HCT116 (cell line): ENCODE measurements at regions not wholly inside any gene's neighbourhood (a gene's known extent, or its start where the extent isn't known, plus 50 kb on each side); places are given as distances from the start of the nearest gene placed in this dataset.

ENCODE experiments used
- ATAC-seq: fragments of 200-7000 bp; cut with Tn5 transposase; 2 replicates; pipeline ENCODE4 v1.9.1; 2020; ENCODE audit warnings: mild to moderate bottlenecking, moderate library complexity
- BruUV-seq: library from RNA; stranded (reverse); fragments of 400-500 nt; replicated peaks from 2 replicates; lab custom pipeline; 2021; lab: Mats Ljungman, UMichigan
- CTCF ChIA-PET: fragments of 300-600 bp; sonication (Branson Sonifier 250); formaldehyde crosslinking; loops from one replicate; lab custom pipeline; 2021; ENCODE audit warnings: antibody characterized with exemption; lab: Charles Lee
- POLR2A ChIA-PET: fragments of 300-600, 350-600 bp; sonication (Branson Sonifier 250); formaldehyde crosslinking; loops from one replicate; lab custom pipeline; 2021; ENCODE audit warnings: antibody characterized with exemption; lab: Charles Lee
- RAD21 ChIA-PET, 2 experiments: fragments of 300-600 bp; sonication (Branson Sonifier 250); formaldehyde crosslinking; loops; one replicate each; lab custom pipeline; 2023; ENCODE audit warnings: low total read pairs in 2 of 2; ENCODE audit not compliant: uncharacterized antibody in 2 of 2, unreplicated experiment in 2 of 2, low non-redundant PET in 1 of 2; lab: Charles Lee
- DNase-seq: peaks from one replicate; pipeline ENCODE4 v3.0.0-alpha.2; 2010; ENCODE audit warnings: low read depth, low spot score
- H2AFZ ChIP-seq: fragments of 200-600 bp; shearing (Covaris generic), sonication (generic); 2 replicates; pipeline ENCODE4 v1.6.1; 2017; ENCODE audit warnings: low read depth, mixed run types, mixed read lengths, antibody characterized with exemption, low read length; ENCODE audit not compliant: poor library complexity, severe bottlenecking
- H3K27ac ChIP-seq: 2 replicates; pipeline ENCODE4 v1.5.1; 2012; ENCODE audit warnings: low read depth, low read length
- H3K27me3 ChIP-seq: fragments of 200-600 bp; sonication (generic); 2 replicates; pipeline ENCODE4 v1.6.1; 2016; ENCODE audit warnings: mixed run types, low read length, mixed read lengths; ENCODE audit not compliant: insufficient read depth
- H3K36me3 ChIP-seq, 2 experiments: fragments of 200-500 bp in 1 of 2; fragments of 200-600 bp in 1 of 2; sonication (Bioruptor generic) in 1 of 2; sonication (generic) in 1 of 2; 2 replicates each; pipeline versions ENCODE4 v1.5.1 to v1.6.1; 2014 to 2016; ENCODE audit warnings: low read length in 2 of 2, inconsistent platforms in 1 of 2, mixed read lengths in 1 of 2, mixed run types in 1 of 2; ENCODE audit not compliant: insufficient read depth in 2 of 2, control insufficient read depth in 1 of 2
- H3K4me1 ChIP-seq, 2 experiments: fragments of 200-600 bp in 1 of 2; sonication (generic) in 1 of 2; 2 replicates each; pipeline versions ENCODE4 v1.5.1 to v1.6.1; 2012 to 2017; ENCODE audit warnings: low read length in 2 of 2, inconsistent platforms in 1 of 2, mild to moderate bottlenecking in 1 of 2, mixed read lengths in 1 of 2, mixed run types in 1 of 2, moderate library complexity in 1 of 2; ENCODE audit not compliant: insufficient read depth in 2 of 2, control insufficient read depth in 1 of 2
- H3K4me2 ChIP-seq: fragments of 200-600 bp; sonication (generic); 2 replicates; pipeline ENCODE4 v1.6.1; 2017; ENCODE audit warnings: mixed run types, low read length, mixed read lengths
- H3K4me3 ChIP-seq, 2 experiments: fragments of 200-600 bp in 1 of 2; sonication (generic) in 1 of 2; replicated peaks in 1 of 2; 2 replicates each; pipeline ENCODE4 v1.5.1; 2011 to 2016; ENCODE audit warnings: low read length in 2 of 2, control low read depth in 1 of 2, low read depth in 1 of 2, mild to moderate bottlenecking in 1 of 2, mixed read lengths in 1 of 2, mixed run types in 1 of 2
- H3K79me2 ChIP-seq: fragments of 200-600 bp; sonication (generic); 2 replicates; pipeline ENCODE4 v1.6.1; 2017; ENCODE audit warnings: mild to moderate bottlenecking, mixed run types, low read length, moderate library complexity, mixed read lengths; ENCODE audit not compliant: insufficient read depth
- H3K9ac ChIP-seq: fragments of 200-600 bp; sonication (generic); 2 replicates; pipeline ENCODE4 v1.6.1; 2016; ENCODE audit warnings: low read length, mixed read lengths
- H3K9me2 ChIP-seq: fragments of 200-600 bp; sonication (generic), shearing (Covaris generic); 2 replicates; pipeline ENCODE4 v1.6.1; 2017; ENCODE audit warnings: mixed run types, mild to moderate bottlenecking, moderate library complexity; ENCODE audit not compliant: insufficient read depth
- H3K9me3 ChIP-seq, 2 experiments: fragments of 200-500 bp in 1 of 2; fragments of 200-600 bp in 1 of 2; sonication (Bioruptor generic) in 1 of 2; sonication (generic) in 1 of 2; 2 replicates each; pipeline ENCODE4 v1.6.1; 2014 to 2017; ENCODE audit warnings: low read length in 2 of 2, mixed read lengths in 2 of 2, inconsistent platforms in 1 of 2, low read depth in 1 of 2, mild to moderate bottlenecking in 1 of 2, mixed run types in 1 of 2, moderate library complexity in 1 of 2; ENCODE audit not compliant: control insufficient read depth in 1 of 2, insufficient read depth in 1 of 2
- H4K20me1 ChIP-seq: fragments of 200-600 bp; sonication (generic), shearing (Covaris generic); 2 replicates; pipeline ENCODE4 v1.6.1; 2017; ENCODE audit warnings: mixed run types, mild to moderate bottlenecking, moderate library complexity; ENCODE audit not compliant: insufficient read depth
- ATF3 ChIP-seq: IDR thresholded peaks from 2 replicates; pipeline ENCODE4 v1.6.1; 2012
- CEBPB ChIP-seq: IDR thresholded peaks from 2 replicates; pipeline ENCODE4 v1.6.1; 2012; ENCODE audit warnings: low read depth
- CTCF ChIP-seq, 3 experiments: fragments of 200-600 bp in 1 of 3; sonication (generic) in 1 of 3; IDR thresholded peaks in 2 of 3; conservative IDR thresholded peaks in 1 of 3; 2 replicates each; pipeline ENCODE4 v1.5.1; 2012 to 2017; ENCODE audit warnings: low read depth in 2 of 3, low read length in 2 of 3, antibody characterized with exemption in 1 of 3, borderline replicate concordance in 1 of 3, control low read depth in 1 of 3, mild to moderate bottlenecking in 1 of 3, mixed read lengths in 1 of 3, mixed run types in 1 of 3, moderate library complexity in 1 of 3; ENCODE audit not compliant: insufficient read depth in 1 of 3
- EZH2 ChIP-seq: fragments of 200-600 bp; sonication (generic); IDR thresholded peaks from 2 replicates; pipeline ENCODE4 v1.6.1; 2017; ENCODE audit warnings: antibody characterized with exemption, mixed run types
- EZH2phosphoT487 ChIP-seq: fragments of 200-600 bp; IDR thresholded peaks from 2 replicates; pipeline ENCODE4 v1.6.1; 2018; ENCODE audit warnings: antibody characterized with exemption, borderline replicate concordance
- MAX ChIP-seq: IDR thresholded peaks from 2 replicates; pipeline ENCODE4 v1.6.1; 2012
- POLR2A ChIP-seq: IDR thresholded peaks from 2 replicates; pipeline ENCODE4 v1.7.0; 2011; ENCODE audit warnings: borderline replicate concordance; ENCODE audit not compliant: insufficient read depth, insufficient read length; ENCODE audit errors: extremely low read depth
- POLR2AphosphoS5 ChIP-seq: IDR thresholded peaks from 2 replicates; pipeline ENCODE4 v1.6.1; 2011; ENCODE audit warnings: mild to moderate bottlenecking, low read depth, low read length, moderate library complexity
- RAD21 ChIP-seq: IDR thresholded peaks from 2 replicates; pipeline ENCODE4 v1.6.1; 2012; ENCODE audit warnings: low read depth, mild to moderate bottlenecking
- REST ChIP-seq: IDR thresholded peaks from 2 replicates; pipeline ENCODE4 v1.6.1; 2012; ENCODE audit warnings: low read depth
- SIN3A ChIP-seq: IDR thresholded peaks from 2 replicates; pipeline ENCODE4 v1.6.1; 2012; ENCODE audit warnings: low read depth
- SP1 ChIP-seq: IDR thresholded peaks from 2 replicates; pipeline ENCODE4 v1.6.1; 2012; ENCODE audit warnings: low read depth
- ZBTB33 ChIP-seq: IDR thresholded peaks from 2 replicates; pipeline ENCODE4 v1.6.1; 2011; ENCODE audit warnings: mild to moderate bottlenecking, low read length, moderate library complexity; ENCODE audit not compliant: insufficient replicate concordance; ENCODE audit errors: extremely low read depth
- ZFX ChIP-seq: fragments of 450-650 bp; IDR thresholded peaks from 2 replicates; pipeline ENCODE4 v1.6.1; 2017
- ZNF274 ChIP-seq: fragments of 200-500 bp; sonication (Bioruptor generic); IDR thresholded peaks from 2 replicates; pipeline ENCODE4 v1.6.1; 2014; ENCODE audit warnings: mild to moderate bottlenecking, low read depth, low read length, inconsistent platforms
- intact Hi-C: fragments of 100-400 bp; cut with micrococcal nuclease; formaldehyde crosslinking; loops from 2 replicates; pipeline ENCODE4 v1.10.0; 2022

GRCh38 chr3:90055666-90056065 lies 948.2 kb downstream of the EPHA3 start:
- no peak for TF ChIP-seq ATF3
- TF ChIP-seq REST: no peak
- TF ChIP-seq EZH2: no peak
- TF ChIP-seq POLR2AphosphoS5: no peak
- TF ChIP-seq EZH2phosphoT487: no peak
- TF ChIP-seq POLR2A: no peak
- no peak for TF ChIP-seq CEBPB
- TF ChIP-seq ZNF274: no peak
- no peak for TF ChIP-seq MAX
- TF ChIP-seq CTCF (IDR thresholded peaks at IDR 0.05 in 2 of 3, conservative IDR thresholded peaks at IDR 0.05 in 1 of 3; ENCODE audit: borderline replicate concordance in 1 of 3, insufficient read depth in 1 of 3, low read depth in 2 of 3, low read length in 2 of 3): no peak
- no peak for TF ChIP-seq SP1
- no peak for TF ChIP-seq SIN3A
- TF ChIP-seq ZBTB33: no peak
- TF ChIP-seq ZFX: no peak
- no peak for TF ChIP-seq RAD21
- Histone ChIP-seq H3K4me2 (no peak overlapping the region), H3K27me3 (no peaks in the 10 kb centered on the region), H3K36me3 (no peaks in the 10 kb centered on the region), H2AFZ (no peak overlapping the region), H4K20me1 (no peaks in the 10 kb centered on the region), H3K9ac (no peak overlapping the region), H3K79me2 (no peaks in the 10 kb centered on the region), H3K4me3 (no peak overlapping the region), H3K9me2 (no peaks in the 10 kb centered on the region), H3K27ac (no peak overlapping the region), H3K4me1 (no peaks in the 10 kb centered on the region), H3K9me3 (peaks cover 0 to 11% of the 10 kb centered on the region in 2 experiments; a peak in 2 of 4 replicates)
- CTCF ChIA-PET: no interaction called here
- RAD21 ChIA-PET: no interaction called here
- intact Hi-C loops: no loop called here
- POLR2A ChIA-PET: no interaction called here
- ATAC-seq (no peak), DNase-seq (no peak)
- no TSS peak for BruUV-seq
